ENCODE measurements at regions not wholly inside any gene's neighbourhood (a gene's known extent, or its start where the extent isn't known, plus 50 kb on each side); places are given as distances from the start of the nearest gene placed in this dataset.

DNA sequence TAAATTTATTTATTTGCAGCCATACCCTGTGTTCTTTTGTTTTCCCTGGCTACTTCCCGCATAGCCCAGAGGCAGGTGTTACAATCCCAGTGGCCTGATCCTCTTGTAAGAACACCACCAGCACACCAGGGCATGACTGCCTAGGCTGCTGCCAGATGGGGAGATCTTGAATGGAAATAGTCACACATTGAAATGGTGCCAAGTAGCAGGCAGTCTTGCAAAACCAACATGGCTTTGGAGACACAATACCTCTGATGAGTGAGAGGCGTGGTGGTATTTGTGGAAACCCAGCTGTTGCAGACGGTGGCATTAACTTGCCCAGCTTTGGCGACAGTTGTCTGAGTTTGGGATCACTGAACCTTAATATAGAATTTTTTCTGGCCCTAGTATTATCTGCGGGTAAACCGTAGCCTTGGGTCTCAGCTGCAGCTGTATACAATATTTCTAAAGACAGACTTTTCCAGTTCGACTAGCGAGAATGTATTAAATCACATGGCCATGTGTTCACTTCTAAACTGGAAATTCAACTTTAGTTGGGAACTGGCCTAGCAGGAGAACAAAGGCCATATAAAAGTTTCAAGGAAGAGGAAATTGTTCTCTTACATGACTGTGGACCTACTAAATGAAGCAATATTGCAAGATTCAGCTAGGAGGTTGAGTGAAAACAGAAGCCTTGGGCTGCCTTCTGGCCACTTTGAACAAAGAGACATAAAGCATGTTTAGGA lies 277.0 kb downstream of the SMARCA2 start:
- Histone ChIP-seq H3K79me1 (ENCODE audit: low read depth in 1 of 2, low read length in 2 of 2) (no peaks in the 10 kb centered on the region), H3K4me3 (ENCODE audit: insufficient read depth, low read depth, low read length) (no peak overlapping the region), H3K27ac (ENCODE audit: insufficient read depth, low read length) (no peak overlapping the region), H2BK15ac (ENCODE audit: low read depth, low read length) (no peak overlapping the region), H3K9me3 (ENCODE audit: control insufficient read depth, insufficient read depth, low read length) (no peaks in the 10 kb centered on the region), H4K91ac (ENCODE audit: insufficient read depth, low read depth, low read length) (no peak overlapping the region), H2AK9ac (replicated peaks; ENCODE audit: low read depth, low read length, poor library complexity) (no peak overlapping the region), H3K27me3 (ENCODE audit: control insufficient read depth, insufficient read depth, low read length) (peaks cover 4% of the 10 kb centered on the region), H3K14ac (replicated peaks; ENCODE audit: low read depth, low read length) (no peak overlapping the region), H3K18ac (ENCODE audit: low read depth, low read length) (no peak overlapping the region), H2BK5ac (ENCODE audit: low read depth, low read length, poor library complexity, severe bottlenecking) (no peak overlapping the region), H3K36me3 (ENCODE audit: control insufficient read depth, insufficient read depth, low read length) (no peaks in the 10 kb centered on the region), H4K8ac (ENCODE audit: low read depth in 2 of 2, low read length in 2 of 2) (no peak overlapping the region), H3K4me2 (ENCODE audit: low read depth, low read length) (no peak overlapping the region), H2BK120ac (ENCODE audit: low read depth, low read length) (no peak overlapping the region), H4K5ac (ENCODE audit: low read depth, low read length) (no peak overlapping the region), H2BK20ac (ENCODE audit: low read depth, low read length) (no peak overlapping the region), H3K9ac (ENCODE audit: low read depth, low read length) (no peak overlapping the region), H4K20me1 (ENCODE audit: insufficient read depth, low read length) (no peaks in the 10 kb centered on the region), H3K4me1 (ENCODE audit: control insufficient read depth, insufficient read depth, low read length) (no peaks in the 10 kb centered on the region), H3K23ac (ENCODE audit: low read depth, low read length) (no peak overlapping the region), H2AK5ac (ENCODE audit: low read depth, low read length) (no peak overlapping the region), H3K56ac (ENCODE audit: extremely low read depth, insufficient read depth, low read length) (no peak overlapping the region), H3K9me1 (ENCODE audit: insufficient read depth, low read length) (no peaks in the 10 kb centered on the region), H3K4ac (ENCODE audit: low read depth, low read length) (no peak overlapping the region), H2AFZ (replicated peaks; ENCODE audit: low read length, poor library complexity) (no peak overlapping the region)
- dilution Hi-C loops (cut with HindIII; ENCODE audit: low sequenced_read_pairs, unreplicated experiment) = no loop called here
- no TSS peak for BruUV-seq (replicated peaks)
- DNase-seq (no peak), ATAC-seq (ENCODE audit: low read depth) (no peak)
- no CpG with 5 or more reads among the region's 8 CpGs for WGBS, 2 experiments (ENCODE audit: extremely low coverage in 2 of 2, insufficient read length in 1 of 2)
- no peak for TF ChIP-seq CEBPB (IDR thresholded peaks at IDR 0.05; ENCODE audit: low read depth, low read length)
- no peak for TF ChIP-seq MAFK (IDR thresholded peaks at IDR 0.05; ENCODE audit: low read depth, low read length)
- no peak for TF ChIP-seq USF2 (IDR thresholded peaks at IDR 0.05; ENCODE audit: low read depth, low read length)
- no peak for TF ChIP-seq POLR2A (IDR thresholded peaks at IDR 0.05; ENCODE audit: low read depth, low read length)
- TF ChIP-seq, protein P1, sequence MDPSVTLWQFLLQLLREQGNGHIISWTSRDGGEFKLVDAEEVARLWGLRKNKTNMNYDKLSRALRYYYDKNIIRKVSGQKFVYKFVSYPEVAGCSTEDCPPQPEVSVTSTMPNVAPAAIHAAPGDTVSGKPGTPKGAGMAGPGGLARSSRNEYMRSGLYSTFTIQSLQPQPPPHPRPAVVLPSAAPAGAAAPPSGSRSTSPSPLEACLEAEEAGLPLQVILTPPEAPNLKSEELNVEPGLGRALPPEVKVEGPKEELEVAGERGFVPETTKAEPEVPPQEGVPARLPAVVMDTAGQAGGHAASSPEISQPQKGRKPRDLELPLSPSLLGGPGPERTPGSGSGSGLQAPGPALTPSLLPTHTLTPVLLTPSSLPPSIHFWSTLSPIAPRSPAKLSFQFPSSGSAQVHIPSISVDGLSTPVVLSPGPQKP (IDR thresholded peaks at IDR 0.05; ENCODE audit: borderline replicate concordance, low read depth, low read length) = no peak
- TF ChIP-seq RFX5 (IDR thresholded peaks at IDR 0.05; ENCODE audit: low read depth, low read length) = no peak
- TF ChIP-seq MAZ (IDR thresholded peaks at IDR 0.05; ENCODE audit: borderline replicate concordance, low read depth, low read length) = no peak
- no peak for TF ChIP-seq SMC3 (IDR thresholded peaks at IDR 0.05; ENCODE audit: low read depth, low read length)
- no peak for TF ChIP-seq FOS (IDR thresholded peaks at IDR 0.05; ENCODE audit: low read depth, low read length)
- no peak for TF ChIP-seq CHD1 (IDR thresholded peaks at IDR 0.05; ENCODE audit: low read depth, low read length)
- TF ChIP-seq RAD21 (IDR thresholded peaks at IDR 0.05; ENCODE audit: low read length) = no peak
- TF ChIP-seq CTCF (conservative IDR thresholded peaks at IDR 0.05; ENCODE audit: low read depth, low read length) = no peak
- TF ChIP-seq RCOR1 (IDR thresholded peaks at IDR 0.05; ENCODE audit: insufficient replicate concordance, low read length) = no peak
- CTCF ChIA-PET = interaction anchor here (0.5 kb wide), 1 partner anchor 238 kb away, joined by 3 read pairs; no protein-coding TSS in a partner anchor
- intact Hi-C loops (cut with micrococcal nuclease) = no loop called here
- POLR2A ChIA-PET (ENCODE audit: unreplicated experiment) = no interaction called here
- in situ Hi-C loops (cut with MboI; ENCODE audit: low sequenced_read_pairs) = no loop called here

Data from IMR-90 (cell line).